ENCODE measurements at regions not wholly inside any gene's neighbourhood (a gene's known extent, or its start where the extent isn't known, plus 50 kb on each side); places are given as distances from the start of the nearest gene placed in this dataset.
"Not testable (repeated sequence)": the region's sequence is repeated elsewhere in the genome, so short reads cannot be mapped to it uniquely, and the experiment has no call there.

DNA sequence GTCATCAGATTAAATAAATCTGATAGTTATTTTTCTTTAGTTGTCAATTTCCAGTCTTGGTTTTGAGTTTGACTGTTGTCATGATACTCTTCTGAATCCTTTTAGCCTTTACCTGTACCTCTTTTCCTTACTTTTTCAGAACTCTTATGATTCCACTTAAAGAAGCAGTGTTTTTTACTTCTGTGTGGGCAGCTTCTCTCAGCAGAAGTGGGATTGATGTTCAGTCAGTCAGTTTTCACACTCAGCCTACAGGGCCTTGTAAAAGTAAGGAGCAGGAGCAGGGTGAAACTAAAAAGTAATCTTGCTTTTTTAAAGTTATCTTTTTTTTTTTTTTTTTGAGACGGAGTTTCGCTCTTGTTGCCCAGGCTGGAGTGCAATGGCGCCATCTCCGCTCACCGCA is 75.1 kb downstream of the HAUS1 start:
- DNase-seq: no peak

DNA sequence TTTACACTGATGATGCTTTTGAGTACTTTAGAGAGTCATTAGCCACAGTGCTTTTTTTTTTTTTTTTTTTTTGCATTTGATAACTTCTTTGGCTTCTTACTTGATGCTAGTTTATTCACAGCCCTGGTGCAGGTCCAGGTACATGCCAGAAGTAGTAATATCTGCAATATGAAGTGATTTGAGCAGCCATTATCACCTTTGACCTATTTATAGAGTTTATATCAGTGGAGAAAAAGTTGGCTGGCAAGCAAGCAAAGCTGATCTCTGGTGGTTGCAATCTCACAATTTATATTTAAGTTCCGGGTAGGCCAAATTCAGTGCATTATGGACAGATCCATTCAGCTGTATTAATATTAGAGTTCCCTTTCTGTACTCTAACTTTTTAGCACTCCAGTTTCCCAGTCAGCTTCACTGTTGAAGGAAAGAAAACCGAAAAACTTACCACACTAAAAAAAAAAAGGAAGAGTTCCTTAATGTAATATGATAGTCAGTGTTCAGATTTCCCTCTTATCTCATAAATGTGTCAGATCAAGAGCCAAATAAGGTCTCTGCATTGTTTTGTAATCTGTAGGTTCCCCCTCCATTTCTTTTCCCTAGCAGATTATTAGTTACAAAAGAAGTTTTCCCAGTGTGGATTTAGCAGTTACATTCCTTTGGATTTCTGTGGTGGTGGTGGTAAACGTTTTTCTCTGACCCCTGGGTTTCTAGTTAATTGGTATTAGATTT is 78.6 kb downstream of the HAUS1 start:
- peak; percentile 62 for DNase-seq

- not testable (repeated sequence) for DNase-seq
Measured at GRCh38 chr18:46184296-46184695, 80.1 kb downstream of the HAUS1 start.

- DNase-seq: peak; percentile 36
Measured at GRCh38 chr18:46184727-46185126, 80.5 kb downstream of the HAUS1 start.

DNA sequence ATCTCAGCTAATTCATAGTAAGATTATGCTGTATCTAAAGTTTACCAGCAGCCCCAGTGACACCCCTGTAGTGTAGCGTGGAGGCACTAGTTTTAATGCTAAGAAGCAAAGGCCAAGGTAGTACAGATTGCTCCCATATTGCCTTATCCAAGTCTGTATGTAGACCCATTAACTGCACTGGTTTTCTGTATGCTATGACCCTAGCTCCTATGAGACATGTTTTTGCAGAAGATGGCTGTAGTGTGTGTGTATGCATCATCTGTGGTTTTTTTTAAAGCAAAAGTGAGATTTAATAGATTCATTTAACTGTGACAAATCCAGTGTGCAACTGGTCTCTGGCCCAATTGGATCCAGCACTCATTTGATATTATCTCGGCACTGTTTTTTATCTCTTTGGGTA is 86.5 kb downstream of the HAUS1 start:
- DNase-seq: no peak

DNA sequence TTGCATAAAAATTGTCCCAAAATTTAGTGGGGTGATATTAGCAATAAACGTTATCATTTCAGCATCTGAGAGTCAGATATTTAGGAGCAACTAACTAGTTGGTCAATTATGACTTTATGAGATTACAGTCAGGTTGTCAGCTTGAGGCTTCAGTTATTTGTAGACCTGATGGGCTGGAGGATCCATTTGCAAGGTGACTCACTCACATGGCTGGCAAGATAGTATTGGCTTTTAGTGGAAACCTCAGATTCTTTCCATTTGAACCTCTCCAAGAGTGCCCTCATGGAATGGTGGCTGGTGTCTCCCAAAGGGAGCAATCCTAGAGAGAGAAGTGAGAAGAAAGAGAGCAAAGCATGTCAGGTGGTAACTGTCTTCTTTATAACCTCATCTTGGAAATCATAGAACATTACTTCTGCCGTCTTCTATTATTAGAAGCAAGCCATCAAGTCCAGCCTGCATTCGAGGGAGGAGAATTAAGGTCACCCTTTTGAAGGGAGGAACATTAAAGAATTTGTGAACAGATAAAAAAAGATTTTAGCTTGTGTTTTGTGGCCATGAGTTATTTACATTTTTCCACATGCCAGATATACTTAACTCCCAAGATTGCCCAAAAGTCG is 92.5 kb downstream of the HAUS1 start:
- DNase-seq: no peak

DNA sequence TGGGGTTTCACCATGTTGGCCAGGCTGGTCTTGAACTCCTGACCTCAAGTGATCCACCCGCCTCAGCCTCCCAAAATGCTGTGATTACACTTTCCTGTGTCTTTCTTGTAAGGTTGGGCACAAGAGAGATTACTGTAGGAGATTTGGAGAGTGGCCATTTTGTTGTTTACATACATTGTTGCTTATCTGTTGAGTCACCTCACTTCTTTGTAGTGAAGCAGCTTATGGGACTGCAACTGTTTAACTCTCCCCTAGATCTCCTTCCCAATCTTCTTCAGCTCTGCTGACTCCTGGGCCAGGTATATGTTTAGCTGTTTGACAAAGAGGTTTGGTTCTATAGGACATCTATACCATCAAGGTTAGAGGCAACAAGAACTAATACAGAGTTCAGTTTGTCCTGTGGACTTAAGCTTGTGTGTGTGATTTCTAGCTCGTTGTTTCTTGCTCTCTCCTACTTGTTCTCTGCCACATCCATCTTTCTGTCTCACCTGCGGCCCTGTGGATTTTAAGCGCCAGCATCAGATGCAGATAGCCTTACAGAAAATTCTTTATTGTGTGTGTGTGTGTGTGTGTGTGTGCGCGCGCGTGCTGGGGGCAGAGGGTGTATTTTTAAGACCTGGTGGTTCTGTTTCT is 95.4 kb downstream of the HAUS1 start:
- no peak for DNase-seq

- not testable (repeated sequence) for DNase-seq
Measured at GRCh38 chr18:46200178-46201055, 96.2 kb downstream of the HAUS1 start.

DNA sequence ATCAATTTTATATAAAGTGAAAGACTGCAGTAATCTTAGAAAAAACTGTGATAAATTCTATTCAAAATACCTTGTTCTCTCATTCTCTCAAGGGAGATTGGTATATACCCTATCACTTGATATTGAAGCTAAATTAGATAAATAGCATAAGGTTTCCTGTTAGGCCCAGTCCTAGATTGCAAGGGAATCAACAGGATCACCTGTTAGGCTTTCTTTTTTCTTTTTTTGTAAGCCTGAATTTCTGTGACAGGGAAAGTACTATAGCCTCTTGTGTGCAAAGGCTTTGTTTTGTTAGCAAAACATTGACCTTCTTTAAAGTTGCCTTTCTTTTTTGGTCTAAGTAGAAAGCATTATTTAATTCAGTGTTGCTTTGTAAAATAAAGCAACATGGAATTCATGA is 100.0 kb downstream of the HAUS1 start:
- DNase-seq: no peak

DNA sequence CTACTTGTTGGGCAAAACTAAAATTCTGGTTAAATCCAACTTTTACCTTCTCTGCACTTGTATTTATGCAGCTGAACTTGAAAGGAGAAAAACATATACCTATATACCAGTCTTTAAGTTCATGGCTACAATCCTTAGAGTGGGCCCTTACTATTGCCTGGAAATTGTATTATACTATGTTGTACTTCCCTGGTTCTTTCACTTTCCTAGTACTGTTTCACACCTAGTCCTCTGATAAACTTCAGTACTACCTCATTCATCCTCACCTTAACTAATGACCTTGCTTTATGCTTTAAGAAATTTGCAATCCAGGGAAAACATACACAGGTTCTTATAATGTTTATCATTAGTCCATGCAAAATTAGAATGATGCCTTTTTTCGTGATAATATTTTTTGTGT is 103.8 kb downstream of the HAUS1 start:
- no peak for DNase-seq

DNA sequence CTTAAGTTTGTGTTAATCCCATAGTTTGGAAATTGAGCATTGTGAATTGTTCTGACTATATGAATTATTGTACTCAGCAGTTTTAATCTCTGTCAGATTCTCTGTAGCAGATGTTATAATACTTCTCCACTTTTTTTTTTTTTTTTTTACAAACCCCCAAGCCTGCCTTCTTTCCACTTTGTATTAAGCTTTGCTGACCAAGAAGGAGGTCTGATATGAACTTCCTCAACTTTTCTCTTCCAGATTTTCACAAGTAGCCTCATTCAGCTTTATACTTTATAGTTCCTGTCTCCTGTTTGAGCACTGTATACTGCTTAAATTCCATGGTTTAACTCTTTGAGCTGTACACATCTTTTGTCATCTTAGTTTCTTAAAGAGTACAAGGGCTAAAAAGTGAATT is 105.0 kb downstream of the HAUS1 start:
- no peak for DNase-seq

DNA sequence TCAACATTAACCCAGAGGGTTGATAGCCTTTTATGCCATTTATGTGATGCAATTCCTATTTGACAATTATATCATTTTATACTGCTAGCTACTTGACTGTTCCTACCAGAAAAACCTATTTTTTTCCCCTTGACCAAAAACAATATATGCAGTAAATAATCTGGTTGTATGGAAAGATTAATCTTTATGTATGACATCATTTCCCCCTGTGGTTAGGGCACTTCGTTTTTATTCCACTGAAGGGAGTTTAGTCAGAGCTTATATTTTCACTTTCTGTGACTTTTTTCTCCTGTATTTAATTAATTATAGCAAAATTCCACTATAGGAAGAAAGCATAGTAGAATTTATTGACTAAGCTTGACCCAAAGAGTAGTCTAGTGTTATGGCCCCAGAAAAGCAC is 107.6 kb downstream of the HAUS1 start:
- peak; percentile 74 for DNase-seq

GRCh38 chr18:46212398-46212797 is 108.2 kb downstream of the HAUS1 start:
- no peak for DNase-seq

DNA sequence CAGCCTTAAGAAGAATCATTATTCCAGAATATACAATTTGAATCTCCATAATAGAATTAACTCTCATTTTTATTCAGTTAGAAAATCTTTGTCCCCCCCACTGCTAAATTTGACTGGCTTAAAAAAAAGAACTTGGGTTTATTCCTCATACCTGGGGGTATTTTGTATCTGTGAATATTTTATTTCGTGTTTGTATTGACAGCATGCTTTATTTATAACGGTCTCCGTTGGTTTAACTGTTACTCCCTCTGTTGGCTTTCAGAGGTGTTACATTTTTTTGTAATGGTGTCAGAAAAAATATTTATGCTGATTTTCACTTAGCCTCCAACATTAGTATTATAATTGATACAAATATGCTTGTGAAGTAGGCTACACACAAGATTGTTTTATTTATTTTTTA is 109.1 kb downstream of the HAUS1 start:
- DNase-seq: peak; percentile 40

DNA sequence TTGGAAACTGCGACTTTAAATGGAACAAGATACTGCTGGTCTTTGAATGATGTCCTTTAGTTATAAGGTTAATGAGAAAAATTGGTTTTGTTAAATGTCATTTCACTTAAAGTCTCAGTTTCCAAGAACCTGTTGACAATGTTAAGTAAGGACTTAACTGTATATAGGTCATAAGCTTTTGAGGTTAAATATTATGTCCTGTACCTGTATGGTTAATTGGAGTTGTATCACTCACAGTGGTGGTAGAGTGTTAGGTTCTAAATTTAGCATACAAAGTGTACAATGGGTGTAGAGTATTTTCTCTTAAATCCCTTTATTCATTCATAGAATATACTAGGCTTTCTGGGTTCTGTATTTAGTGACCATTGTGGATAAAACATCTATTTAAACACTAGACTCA is 110.2 kb downstream of the HAUS1 start:
- no peak for DNase-seq

DNA sequence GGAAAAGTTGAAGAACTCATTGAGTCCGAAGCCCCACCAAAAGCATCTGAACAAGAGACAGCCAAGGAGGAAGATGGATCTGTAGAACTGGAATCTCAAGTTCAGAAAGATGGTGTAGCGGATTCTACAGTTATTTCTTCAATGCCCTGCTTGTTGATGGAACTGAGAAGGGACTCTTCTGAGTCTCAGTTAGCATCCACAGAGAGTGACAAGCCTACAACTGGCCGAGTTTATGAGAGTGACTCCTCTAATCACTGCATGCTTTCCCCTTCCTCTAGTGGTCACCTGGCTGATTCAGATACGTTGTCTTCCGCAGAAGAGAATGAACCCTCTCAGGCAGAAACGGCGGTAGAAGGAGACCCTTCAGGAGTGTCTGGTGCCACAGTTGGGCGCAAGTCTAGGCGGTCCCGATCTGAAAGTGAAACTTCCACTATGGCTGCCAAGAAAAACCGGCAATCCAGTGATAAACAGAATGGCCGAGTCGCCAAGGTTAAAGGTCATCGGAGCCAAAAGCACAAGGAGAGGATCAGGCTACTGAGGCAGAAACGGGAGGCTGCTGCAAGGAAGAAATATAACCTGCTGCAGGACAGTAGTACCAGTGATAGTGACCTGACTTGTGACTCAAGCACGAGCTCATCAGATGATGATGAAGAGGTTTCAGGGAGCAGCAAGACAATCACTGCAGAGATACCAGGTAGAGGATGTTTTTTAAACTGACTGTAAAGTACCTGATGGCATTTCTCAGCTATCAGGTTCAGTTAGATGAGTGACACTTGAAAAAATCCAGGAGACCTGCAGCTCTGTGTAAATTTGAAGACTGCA is 111.9 kb downstream of the HAUS1 start:
- DNase-seq: no peak

DNA sequence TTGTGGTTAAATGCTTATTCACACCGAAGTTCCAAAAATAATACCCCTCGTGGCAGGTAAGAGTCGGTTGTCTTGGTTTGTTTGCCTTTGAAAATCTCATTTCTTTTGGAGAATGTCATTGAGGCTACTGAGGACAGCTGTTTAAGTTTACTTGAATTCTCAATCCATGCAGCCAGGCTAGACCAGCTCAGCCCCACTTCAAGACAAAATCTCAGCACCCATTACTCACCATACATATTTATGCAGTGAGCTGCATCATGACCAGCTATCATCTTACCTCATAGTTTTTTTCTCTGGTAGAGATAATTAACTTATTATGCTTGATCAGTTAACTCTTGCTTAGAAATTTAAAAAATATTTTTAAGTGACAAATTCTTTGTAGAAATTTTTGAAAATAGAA is 115.9 kb downstream of the HAUS1 start:
- no peak for DNase-seq

GRCh38 chr18:46222093-46222492 is 117.9 kb downstream of the HAUS1 start:
- DNase-seq: no peak

- DNase-seq: peak; percentile 39
Measured at GRCh38 chr18:46222710-46223360, 118.7 kb downstream of the HAUS1 start.

DNA sequence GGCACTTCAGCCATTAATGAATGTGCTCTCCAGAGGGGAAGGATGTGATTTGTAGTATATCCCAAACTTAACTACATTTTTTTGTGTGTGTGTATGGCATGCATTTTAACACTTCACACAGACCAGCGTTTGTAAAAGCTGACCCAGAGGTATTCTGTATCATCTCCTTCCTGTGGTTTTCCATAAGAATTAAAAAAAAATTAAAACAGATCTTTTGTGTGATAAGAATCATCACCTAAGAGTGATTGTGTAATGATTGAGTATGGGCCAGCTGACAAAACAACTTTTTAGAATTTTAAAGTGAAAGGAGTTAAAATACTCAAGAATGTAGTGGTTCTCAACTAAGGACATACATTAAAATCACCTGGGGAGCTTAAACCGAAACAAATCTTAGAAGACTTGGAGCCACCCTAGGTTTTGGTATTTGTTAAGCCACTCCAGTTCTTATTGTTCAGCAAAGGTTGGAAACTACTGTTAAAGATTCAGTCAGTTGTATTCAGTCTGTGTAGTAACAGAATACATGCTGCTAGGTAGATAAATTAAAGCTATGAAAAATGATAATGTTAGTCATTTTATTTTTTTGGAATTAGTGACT is 120.1 kb downstream of the HAUS1 start:
- no peak for DNase-seq

GRCh38 chr18:46226461-46226860 is 122.3 kb downstream of the HAUS1 start:
- no peak for DNase-seq
